RWPE2 (cell line): ENCODE measurements at regions not wholly inside any gene's neighbourhood (a gene's known extent, or its start where the extent isn't known, plus 50 kb on each side); places are given as distances from the start of the nearest gene placed in this dataset.
A peak's percentile ranks its signal among the peaks of the same experiment; 100 is the strongest.
"Not testable (repeated sequence)": the region's sequence is repeated elsewhere in the genome, so short reads cannot be mapped to it uniquely, and the experiment has no call there.

Source experiments
- ATAC-seq: fragments of 200-7000 bp; cut with Tn5 transposase; 3 replicates; pipeline ENCODE4 v1.9.1; 2021; ENCODE audit warnings: low read depth
- DNase-seq: peaks from one replicate; pipeline ENCODE4 v3.0.0-alpha.2; 2020; ENCODE audit warnings: low spot score
- H3K27ac ChIP-seq: fragments of 450-650 bp; 2 replicates; pipeline ENCODE4 v1.5.1; 2017; ENCODE audit warnings: mild to moderate bottlenecking; ENCODE audit not compliant: poor library complexity, severe bottlenecking
- H3K27me3 ChIP-seq: fragments of 250-450 bp; sonication (Bioruptor Pico); 2 replicates; pipeline ENCODE4 v1.5.1; 2021; ENCODE audit warnings: mild to moderate bottlenecking, moderate library complexity; ENCODE audit not compliant: insufficient read depth, poor library complexity, severe bottlenecking
- H3K36me3 ChIP-seq: fragments of 250-450 bp; sonication (Bioruptor Pico); 2 replicates; pipeline ENCODE4 v1.5.1; 2020; ENCODE audit warnings: low read depth, mild to moderate bottlenecking, moderate library complexity
- H3K4me1 ChIP-seq: fragments of 250-450 bp; sonication (Bioruptor Pico); 2 replicates; pipeline ENCODE4 v1.5.1; 2021; ENCODE audit warnings: mild to moderate bottlenecking, moderate library complexity; ENCODE audit not compliant: insufficient read depth, poor library complexity, severe bottlenecking
- H3K4me3 ChIP-seq: fragments of 250-450 bp; sonication (Bioruptor Pico); 2 replicates; pipeline ENCODE4 v1.5.1; 2021; ENCODE audit warnings: mild to moderate bottlenecking, moderate library complexity; ENCODE audit not compliant: severe bottlenecking
- H3K9me3 ChIP-seq: fragments of 250-450 bp; sonication (Bioruptor Pico); 2 replicates; pipeline ENCODE4 v1.5.1; 2021; ENCODE audit warnings: mild to moderate bottlenecking, moderate library complexity; ENCODE audit not compliant: severe bottlenecking
- TF ChIP-seq, protein P1 (sequence below): fragments of 450-650 bp; IDR thresholded peaks from one replicate; pipeline ENCODE4 v1.5.1; 2017; ENCODE audit warnings: mild to moderate bottlenecking, moderate library complexity; ENCODE audit not compliant: poor library complexity, severe bottlenecking

DNA sequence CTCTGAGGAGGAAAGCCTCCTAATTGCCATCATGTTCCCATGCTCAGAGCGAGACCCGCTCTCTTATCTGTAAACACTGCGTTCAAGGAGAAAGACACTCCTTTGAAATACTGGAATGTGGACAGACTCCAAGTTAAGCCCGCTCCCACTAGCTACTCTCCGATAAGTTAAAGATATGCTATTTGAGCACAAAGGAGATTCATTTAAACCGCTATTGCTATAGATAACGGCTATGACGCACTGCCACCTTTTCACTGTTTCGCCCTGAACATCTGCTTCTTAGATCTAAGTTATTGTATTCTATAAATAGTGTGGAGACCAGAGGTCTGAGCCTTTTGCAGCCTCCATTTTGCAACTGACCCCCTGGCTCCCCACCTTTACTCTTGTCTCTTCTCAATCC, 82.3 kb downstream of the GPX5 start:
- Histone ChIP-seq H3K27me3 (peaks cover 7% of the 10 kb centered on the region), H3K4me1 (no peaks in the 10 kb centered on the region), H3K9me3 (no peaks in the 10 kb centered on the region), H3K36me3 (no peaks in the 10 kb centered on the region), H3K27ac (no peak overlapping the region), H3K4me3 (no peak overlapping the region)
- DNase-seq (no peak), ATAC-seq (no peak)
- TF ChIP-seq, protein P1, sequence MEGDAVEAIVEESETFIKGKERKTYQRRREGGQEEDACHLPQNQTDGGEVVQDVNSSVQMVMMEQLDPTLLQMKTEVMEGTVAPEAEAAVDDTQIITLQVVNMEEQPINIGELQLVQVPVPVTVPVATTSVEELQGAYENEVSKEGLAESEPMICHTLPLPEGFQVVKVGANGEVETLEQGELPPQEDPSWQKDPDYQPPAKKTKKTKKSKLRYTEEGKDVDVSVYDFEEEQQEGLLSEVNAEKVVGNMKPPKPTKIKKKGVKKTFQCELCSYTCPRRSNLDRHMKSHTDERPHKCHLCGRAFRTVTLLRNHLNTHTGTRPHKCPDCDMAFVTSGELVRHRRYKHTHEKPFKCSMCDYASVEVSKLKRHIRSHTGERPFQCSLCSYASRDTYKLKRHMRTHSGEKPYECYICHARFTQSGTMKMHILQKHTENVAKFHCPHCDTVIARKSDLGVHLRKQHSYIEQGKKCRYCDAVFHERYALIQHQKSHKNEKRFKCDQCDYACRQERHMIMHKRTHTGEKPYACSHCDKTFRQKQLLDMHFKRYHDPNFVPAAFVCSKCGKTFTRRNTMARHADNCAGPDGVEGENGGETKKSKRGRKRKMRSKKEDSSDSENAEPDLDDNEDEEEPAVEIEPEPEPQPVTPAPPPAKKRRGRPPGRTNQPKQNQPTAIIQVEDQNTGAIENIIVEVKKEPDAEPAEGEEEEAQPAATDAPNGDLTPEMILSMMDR, result no peak

DNA sequence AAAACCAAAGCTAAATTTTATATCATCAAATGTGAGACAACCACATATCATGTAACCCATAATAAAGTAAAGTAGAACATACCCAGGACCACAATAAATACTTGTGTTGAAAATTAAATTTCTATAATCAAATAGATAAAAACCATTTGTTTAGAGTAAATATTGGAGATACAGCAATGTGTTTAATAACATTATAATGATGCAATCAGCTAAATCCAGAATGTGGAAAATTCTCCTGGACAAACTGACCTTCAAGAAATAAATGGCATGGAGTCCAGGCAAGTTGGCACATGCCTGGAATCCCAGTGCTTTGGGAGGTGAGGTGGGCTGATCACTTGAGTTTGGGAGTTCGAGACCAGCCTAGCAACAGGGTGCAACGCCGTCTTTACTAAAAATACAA, 84.0 kb downstream of the GPX5 start:
- Histone ChIP-seq H3K9me3 (no peaks in the 10 kb centered on the region), H3K27ac (no peak overlapping the region), H3K4me1 (no peaks in the 10 kb centered on the region), H3K36me3 (no peaks in the 10 kb centered on the region), H3K27me3 (peaks cover 7% of the 10 kb centered on the region), H3K4me3 (no peak overlapping the region)
- ATAC-seq (no peak), DNase-seq (no peak)
- TF ChIP-seq, protein P1, result no peak

DNA sequence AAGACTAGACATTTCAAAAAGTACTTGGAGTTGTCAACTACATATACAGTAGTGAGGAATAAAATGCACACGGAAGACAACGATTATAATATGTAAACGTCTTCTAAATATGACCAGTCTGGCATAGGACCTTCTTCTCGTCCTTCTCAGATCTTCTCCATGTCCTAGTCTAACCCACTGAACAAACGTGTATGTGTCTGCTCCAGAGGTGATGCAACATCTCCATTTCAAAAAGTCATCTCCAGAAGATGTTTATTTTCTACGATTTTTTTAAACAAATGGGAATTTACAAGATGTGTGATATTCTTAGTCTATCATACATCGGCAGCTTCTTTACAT, 89.9 kb downstream of the GPX5 start:
- Histone ChIP-seq H3K4me3 (no peak overlapping the region), H3K9me3 (no peaks in the 10 kb centered on the region), H3K4me1 (no peaks in the 10 kb centered on the region), H3K36me3 (no peaks in the 10 kb centered on the region), H3K27ac (no peak overlapping the region), H3K27me3 (no peaks in the 10 kb centered on the region)
- TF ChIP-seq, protein P1, result no peak
- DNase-seq (no peak), ATAC-seq (no peak)

DNA sequence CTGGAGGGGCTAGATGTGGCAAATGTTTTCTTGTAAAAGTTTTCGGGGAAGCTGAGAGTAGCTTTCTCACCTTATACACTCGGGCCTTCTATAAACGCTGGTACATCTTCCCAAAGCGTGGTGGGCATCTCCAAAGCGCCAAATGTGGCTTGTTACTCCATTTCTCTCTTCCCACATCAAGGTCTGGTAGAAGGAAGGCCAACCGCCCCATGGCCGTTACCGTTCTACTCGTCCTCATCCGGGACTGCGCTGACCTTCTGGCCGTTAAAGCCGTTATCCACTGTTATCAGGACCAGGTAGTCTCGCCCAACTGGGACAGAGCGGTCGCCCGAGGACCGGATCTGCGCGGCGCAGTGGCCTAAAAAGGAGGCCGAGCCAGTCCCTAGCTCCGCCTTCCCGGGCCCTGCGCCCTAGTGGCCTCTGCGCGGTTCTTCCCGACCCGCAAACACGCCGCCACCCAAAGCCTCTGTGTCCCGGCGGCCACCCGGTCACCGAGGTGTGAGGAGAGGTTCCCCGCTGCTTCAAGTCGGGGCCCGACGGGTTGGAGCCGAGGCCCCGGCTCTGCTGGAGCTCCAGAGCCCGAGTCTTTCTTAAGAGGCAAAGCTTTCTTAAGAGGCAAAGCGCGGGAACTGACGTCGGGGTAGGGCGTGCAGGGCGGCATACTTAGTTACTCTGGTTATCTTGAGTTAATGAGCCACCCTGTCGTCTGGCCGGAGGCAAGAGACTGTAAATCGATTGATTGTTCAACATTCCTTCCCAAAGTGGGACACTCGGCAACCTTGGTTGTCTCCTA, 90.5 kb downstream of the GPX5 start:
- no peak for DNase-seq
- Histone ChIP-seq H3K9me3 (no peaks in the 10 kb centered on the region), H3K36me3 (no peaks in the 10 kb centered on the region), H3K4me1 (no peaks in the 10 kb centered on the region), H3K27me3 (no peaks in the 10 kb centered on the region), H3K4me3 (no peak overlapping the region), H3K27ac (no peak overlapping the region)
- TF ChIP-seq, protein P1, result no peak
- no peak for ATAC-seq

DNA sequence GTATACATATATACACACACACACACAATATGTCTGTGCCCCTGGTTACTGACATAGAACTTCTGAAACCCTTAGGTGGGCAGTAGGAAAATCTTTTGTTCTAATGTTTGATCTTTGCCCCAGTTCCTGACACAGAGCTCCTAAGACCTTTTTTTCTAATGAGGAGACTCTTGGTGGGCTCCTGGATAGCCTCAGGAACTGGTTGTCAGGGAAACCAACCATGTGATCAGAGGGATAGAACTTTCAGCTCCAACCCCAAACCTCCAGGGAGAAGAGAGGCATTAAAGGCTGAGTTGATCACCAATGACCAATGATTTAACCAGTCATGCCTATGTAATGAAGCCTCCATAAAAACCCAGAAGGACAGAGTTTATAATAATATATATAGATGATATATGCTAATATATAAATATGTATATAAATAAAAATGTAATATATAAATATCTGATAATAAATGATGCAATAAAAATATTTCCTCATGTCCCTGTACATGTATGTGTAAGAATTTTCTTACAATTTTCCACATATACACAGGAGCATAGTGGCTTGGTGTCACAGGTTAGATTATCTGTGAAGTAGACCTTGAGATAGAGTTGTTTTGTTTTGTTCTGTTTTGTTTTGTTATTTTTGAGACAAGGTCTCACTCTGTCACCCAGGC, 93.3 kb downstream of the GPX5 start:
- ATAC-seq, result no peak
- no peaks in the 10 kb centered on the region for H3K9me3 ChIP-seq
- TF ChIP-seq, protein P1, result no peak
- no peak overlapping the region for H3K27ac ChIP-seq
- no peaks in the 10 kb centered on the region for H3K36me3 ChIP-seq
- no peak for DNase-seq
- no peaks in the 10 kb centered on the region for H3K4me1 ChIP-seq
- H3K27me3 ChIP-seq, result no peaks in the 10 kb centered on the region
- no peak overlapping the region for H3K4me3 ChIP-seq

DNA sequence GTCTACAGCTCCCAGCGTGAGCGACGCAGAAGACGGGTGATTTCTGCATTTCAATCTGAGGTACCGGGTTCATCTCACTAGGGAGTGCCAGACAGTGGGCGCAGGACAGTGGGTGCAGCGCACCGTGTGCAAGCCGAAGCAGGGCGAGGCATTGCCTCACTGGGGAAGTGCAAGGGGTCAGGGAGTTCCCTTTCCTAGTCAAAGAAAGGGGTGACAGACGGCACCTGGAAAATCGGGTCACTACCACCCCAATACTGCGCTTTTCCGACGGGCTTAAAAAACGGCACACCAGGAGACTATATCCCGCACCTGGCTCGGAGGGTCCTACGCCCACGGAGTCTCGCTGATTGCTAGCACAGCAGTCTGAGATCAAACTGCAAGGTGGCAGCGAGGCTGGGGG, 95.6 kb downstream of the GPX5 start:
- H3K36me3 ChIP-seq, DNase-seq, H3K9me3 ChIP-seq, H3K27me3 ChIP-seq, H3K4me1 ChIP-seq, ATAC-seq, H3K27ac ChIP-seq: not testable (repeated sequence)
- H3K4me3 ChIP-seq, result peak overlapping the region; percentile 19

DNA sequence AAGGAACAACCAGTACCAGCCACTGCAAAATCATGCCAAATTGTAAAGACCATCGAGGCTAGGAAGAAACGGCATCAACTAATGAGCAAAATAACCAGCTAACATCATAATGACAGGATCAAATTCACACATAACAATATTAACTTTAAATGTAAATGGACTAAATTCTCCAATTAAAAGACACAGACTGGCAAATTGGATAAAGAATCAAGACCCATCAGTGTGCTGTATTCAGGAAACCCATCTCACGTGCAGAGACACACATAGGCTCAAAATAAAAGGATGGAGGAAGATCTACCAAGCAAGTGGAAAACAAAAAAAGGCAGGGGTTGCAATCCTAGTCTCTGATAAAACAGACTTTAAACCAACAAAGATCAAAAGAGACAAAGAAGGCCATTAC, 97.6 kb downstream of the GPX5 start:
- not testable (repeated sequence) for ATAC-seq, H3K9me3 ChIP-seq, H3K27ac ChIP-seq, H3K36me3 ChIP-seq, DNase-seq, H3K4me1 ChIP-seq, H3K4me3 ChIP-seq, H3K27me3 ChIP-seq
